LNCAP (cell line): ENCODE measurements at regions not wholly inside any gene's neighbourhood (a gene's known extent, or its start where the extent isn't known, plus 50 kb on each side); places are given as distances from the start of the nearest gene placed in this dataset.

Experiments
- TF ChIP-seq, protein P1 (sequence below): fragments of 450-650 bp; IDR thresholded peaks from 2 replicates; pipeline ENCODE4 v1.5.1; 2017; ENCODE audit warnings: mild to moderate bottlenecking

DNA sequence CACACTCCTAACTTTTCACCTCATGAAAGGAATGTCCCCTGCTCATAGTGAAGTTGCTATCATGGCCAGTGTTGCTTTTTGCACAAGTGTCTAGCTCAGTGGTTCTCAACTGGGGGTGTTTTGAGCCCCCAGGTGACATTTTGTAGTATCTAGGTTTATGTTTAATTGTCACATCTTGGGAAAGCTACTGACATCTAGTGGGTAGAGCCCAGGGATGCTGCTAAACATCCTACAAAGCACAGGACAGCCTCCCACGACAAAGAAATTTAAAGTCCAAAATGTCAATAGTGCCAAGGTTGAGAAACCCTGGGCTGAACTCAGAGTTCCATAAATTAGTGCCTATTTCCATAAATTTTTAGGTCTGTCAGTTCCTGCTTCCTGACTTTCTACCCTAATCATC lies 70.7 kb upstream of the HCCS start:
- TF ChIP-seq, protein P1, sequence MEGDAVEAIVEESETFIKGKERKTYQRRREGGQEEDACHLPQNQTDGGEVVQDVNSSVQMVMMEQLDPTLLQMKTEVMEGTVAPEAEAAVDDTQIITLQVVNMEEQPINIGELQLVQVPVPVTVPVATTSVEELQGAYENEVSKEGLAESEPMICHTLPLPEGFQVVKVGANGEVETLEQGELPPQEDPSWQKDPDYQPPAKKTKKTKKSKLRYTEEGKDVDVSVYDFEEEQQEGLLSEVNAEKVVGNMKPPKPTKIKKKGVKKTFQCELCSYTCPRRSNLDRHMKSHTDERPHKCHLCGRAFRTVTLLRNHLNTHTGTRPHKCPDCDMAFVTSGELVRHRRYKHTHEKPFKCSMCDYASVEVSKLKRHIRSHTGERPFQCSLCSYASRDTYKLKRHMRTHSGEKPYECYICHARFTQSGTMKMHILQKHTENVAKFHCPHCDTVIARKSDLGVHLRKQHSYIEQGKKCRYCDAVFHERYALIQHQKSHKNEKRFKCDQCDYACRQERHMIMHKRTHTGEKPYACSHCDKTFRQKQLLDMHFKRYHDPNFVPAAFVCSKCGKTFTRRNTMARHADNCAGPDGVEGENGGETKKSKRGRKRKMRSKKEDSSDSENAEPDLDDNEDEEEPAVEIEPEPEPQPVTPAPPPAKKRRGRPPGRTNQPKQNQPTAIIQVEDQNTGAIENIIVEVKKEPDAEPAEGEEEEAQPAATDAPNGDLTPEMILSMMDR, result no peak

DNA sequence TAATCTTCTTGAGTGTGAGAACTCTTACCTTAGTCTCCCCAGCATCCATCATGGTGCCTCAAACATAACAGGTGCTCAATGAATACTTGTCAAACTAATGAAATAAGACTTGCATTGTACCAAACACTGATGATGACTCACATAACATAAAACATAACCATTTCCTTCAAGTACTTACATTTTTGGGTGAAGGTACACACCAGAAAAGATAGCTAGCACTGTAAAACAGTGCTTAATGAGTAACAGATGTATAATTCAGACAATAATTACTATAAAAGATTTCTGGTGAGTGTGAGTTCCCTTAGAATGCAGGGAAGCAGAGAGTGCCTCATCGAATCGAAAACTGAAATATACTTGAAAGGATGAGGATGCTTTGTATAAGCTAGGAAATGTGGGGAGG lies 70.1 kb upstream of the HCCS start:
- TF ChIP-seq, protein P1, result no peak

DNA sequence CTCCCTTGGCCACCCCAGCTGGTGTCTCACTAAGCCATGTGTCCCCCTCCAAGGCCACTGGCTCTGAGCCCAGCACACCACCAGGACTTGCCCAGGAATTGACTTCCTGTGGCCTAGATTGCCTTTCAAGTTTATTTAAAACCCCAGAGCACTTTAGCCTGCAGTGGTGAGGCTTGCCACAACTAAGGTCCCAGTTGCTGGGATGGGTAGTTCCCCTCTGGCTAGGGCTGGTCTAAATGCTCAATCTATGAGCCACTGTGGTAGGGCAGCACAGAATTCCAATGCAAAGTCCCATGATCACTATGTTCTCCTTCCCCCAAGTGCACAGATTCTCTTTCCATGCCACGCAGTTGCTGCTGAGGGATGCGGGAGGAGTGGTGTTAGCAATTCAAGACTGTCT lies 61.1 kb upstream of the HCCS start:
- TF ChIP-seq, protein P1, result no peak

DNA sequence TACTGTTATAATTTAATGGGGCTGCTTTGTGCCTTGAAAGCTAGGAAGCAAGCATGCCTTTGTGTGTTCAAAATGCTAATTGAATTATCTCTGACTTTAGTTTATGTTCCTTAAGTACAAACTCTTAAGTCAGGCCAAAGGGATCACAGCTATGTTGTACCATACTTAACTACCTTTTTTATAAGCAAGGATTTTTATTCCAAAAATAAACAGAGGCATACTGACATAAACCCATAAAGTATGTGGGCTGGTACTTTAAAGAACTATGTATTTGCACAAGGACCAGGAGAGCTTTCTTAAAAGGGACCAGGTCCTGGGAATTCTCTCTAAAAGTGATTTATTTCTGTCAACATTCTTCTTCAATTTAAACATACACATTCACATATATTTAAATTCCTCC lies 57.8 kb upstream of the HCCS start:
- TF ChIP-seq, protein P1, result no peak

DNA sequence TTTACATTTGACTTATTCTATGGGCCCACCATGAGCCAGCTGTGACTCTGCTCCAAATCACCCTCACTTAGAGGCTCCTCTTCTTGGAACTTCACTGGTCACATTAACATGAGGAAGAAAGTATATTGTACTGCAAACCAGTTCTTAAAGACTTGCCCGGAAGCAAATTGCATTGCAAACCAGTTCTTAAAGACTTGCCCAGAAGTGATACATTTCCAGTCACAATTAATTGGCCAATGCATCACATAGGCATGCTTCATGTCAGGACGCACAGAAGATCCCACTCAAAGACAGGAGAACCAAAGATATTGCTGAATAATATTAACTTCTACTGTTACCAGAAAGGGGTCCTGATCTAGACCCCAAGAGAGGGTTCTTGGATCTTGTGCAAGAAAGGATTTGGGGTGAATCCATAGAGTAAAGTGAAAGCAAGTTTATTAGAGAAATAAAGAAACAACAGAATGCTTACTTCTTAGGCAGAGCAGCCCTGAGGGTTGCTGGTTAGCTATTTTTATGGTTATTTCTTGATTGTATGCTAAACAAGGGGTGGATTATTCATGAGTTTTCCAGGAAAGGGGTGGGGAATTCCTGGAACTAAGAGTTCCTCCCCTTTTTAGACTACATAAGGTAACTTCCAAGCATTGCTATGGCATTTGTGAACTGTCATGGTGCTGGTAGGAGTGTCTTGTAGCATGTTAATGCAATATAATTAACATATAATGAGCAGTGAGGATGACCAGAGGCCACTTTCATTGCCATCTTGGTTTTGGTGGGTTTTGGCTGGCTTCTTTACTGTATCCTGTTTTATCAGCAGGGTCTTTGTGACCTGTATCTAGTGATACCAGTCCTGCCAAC lies 54.6 kb upstream of the HCCS start:
- TF ChIP-seq, protein P1, result no peak

DNA sequence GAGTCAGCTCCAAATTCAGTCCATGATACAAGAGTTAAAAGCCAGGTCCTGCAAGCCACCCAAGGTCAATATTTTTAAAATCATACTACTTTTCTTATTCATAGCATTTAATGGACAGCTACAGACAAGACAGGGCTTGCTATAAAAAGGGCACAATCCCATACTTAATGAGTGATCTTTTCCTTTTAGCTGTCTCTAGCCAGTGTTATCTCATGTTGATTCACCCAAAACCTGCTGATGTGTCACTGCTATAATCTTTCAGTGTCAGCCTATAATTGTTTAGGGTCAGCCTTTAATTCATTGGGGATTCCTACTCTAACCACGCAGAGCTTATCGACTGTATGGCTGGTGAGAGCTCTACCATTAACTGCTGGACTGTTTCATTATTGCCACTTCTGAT lies 51.2 kb upstream of the HCCS start:
- TF ChIP-seq, protein P1, result no peak
